DMS 273 (cell line): ENCODE measurements at regions not wholly inside any gene's neighbourhood (a gene's known extent, or its start where the extent isn't known, plus 50 kb on each side); places are given as distances from the start of the nearest gene placed in this dataset.
A peak's percentile ranks its signal among the peaks of the same experiment; 100 is the strongest.

Experiments
- DNase-seq: peaks from one replicate; lab custom pipeline; 2025; ENCODE audit not compliant: unreplicated experiment; lab: John Stamatoyannopoulos, UW

DNA sequence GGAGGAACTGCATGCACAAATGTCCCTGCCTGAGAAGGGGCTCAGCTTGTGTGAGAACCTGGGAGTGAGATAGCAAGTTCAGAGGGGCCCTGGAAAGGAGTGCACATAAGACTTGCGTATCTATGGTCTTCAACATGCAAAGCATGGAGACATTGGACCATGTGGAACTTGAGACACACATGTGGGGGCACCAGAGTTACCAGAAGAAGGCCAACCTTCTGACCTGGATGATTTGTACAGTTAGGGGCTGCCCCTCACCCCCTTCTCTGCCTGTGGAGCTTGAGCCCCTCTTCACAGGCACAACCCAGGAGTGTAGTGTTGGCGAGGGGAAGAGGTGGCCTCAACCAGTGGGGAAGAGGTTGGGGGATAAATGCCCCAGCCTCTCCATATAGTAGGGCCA, 165.0 kb upstream of the ARL4C start:
- DNase-seq = no peak

- DNase-seq = peak; percentile 81
Observed at GRCh38 chr2:234661175-234661574, 164.3 kb upstream of the ARL4C start.

- DNase-seq = no peak
Observed at GRCh38 chr2:234655706-234656105, 158.8 kb upstream of the ARL4C start.

- no peak for DNase-seq
Observed at GRCh38 chr2:234650911-234651310, 154.0 kb upstream of the ARL4C start.

GRCh38 chr2:234649951-234650350, 153.1 kb upstream of the ARL4C start:
- no peak for DNase-seq

DNA sequence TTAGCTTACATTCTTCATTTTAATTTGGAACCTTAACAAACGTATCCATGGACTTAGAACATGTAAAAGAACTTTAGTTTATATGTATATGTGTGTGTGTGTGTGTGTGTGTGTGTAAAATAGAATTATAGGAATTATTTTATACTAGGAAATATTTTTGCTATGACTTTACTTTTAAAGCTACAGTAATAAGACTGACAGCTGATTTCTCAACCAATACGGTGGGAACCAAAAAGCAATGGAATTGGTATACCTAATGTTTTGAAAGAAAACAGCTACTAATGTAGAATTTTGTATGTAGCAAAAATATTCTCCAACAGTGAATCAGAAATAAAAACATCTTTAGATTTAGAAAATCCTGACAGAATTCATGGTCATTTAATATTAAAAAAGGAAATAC, 146.5 kb upstream of the ARL4C start:
- DNase-seq = peak; percentile 24

GRCh38 chr2:234641086-234641485, 144.2 kb upstream of the ARL4C start:
- no peak for DNase-seq

- no peak for DNase-seq
Observed at GRCh38 chr2:234640657-234641056, 143.8 kb upstream of the ARL4C start.

GRCh38 chr2:234638966-234639365, 142.1 kb upstream of the ARL4C start:
- DNase-seq = no peak

GRCh38 chr2:234635284-234635683, 138.4 kb upstream of the ARL4C start:
- no peak for DNase-seq

DNA sequence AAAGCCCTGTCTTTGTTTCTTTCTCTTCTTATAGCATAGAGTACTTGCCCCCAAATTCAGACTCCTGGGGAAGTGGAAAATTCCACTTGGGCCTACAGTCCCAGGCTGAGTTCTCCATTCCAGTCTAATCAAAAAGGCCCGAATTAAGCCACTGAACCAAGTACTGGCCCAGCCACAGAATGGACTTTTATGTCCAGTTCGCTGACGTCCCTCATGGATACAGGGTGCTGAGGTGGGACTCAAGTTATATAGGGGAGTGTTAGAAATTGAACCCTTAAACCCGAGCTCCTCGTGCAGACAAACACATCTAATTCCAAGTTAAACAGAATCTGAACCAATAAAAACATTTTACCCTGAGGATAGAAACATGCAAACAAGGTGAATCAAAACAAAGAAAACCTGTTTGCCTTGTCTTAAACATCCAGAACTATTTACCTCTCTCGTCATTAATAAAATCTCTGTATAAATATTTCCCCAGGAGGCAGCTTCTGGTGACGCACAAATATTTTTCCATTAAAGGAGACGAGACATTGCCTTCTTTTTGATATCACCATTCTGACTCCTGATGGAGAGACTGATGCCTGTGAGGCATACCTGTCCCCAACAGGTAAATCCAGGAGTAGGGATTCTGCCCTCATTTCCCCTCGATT, 136.8 kb upstream of the ARL4C start:
- DNase-seq = no peak

DNA sequence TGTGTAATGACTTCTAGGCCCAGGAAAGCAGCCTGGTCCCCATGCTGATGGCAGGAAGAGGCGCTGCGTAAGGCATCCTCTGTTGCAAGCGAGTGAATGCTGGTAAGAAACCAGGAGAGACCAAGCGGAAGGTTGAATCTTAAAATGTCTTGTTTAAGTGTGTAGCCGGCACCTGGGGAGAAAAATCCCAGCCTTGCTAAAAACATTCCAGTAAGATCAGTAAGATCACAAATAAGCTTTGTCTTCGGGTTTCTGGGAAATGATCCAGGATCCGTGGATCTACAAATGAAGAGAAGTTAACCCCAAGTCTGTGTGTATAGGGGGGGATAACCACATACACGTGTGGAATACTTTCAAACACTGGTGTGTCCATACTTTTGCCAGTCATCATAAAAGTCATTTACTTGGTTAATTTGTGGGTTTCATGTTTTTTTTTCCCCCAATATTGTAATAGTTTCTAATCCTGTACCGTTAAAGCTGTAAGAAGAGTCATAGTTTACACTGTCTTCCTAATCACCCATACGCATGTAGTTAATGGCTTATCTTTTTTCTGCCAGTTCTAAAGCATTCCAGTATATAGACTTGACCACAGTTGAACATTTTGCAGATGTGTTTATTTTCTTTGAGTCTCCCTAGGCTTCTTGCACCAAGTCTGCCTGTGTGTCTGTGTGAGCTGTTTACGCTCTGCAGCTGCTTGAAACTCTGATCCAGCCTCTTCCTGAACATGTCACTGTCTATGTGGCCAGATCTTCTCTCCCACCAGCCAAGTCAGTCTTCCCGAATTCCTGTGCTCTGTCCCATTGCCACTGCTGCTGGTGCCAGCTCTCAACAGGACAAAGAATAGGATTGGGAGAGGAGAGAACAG, 135.9 kb upstream of the ARL4C start:
- no peak for DNase-seq

GRCh38 chr2:234631646-234632514, 135.0 kb upstream of the ARL4C start:
- no peak for DNase-seq

DNA sequence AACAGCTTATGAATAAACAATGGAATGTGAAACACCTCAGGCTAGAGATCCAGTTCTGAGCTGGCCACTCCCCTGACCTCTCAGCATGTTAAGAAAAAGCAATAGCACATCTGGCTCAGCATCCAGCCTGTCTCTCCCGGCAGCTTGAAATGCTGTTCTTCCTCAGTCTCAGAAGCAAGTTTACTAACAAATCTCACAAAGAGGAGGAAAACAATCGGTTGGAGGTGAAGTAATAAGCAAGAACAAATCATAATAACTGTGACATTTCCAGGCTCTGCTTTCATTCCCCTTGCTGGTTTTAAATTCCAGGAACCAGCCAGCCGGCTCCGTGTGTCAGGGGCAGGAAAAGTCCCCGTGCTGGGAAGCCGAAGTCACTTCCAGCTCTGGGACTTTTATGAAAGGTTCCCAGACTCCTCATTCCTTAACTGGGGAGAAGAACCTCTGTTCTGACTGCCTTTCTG, 133.9 kb upstream of the ARL4C start:
- DNase-seq = no peak

- no peak for DNase-seq
Observed at GRCh38 chr2:234629596-234629995, 132.7 kb upstream of the ARL4C start.

DNA sequence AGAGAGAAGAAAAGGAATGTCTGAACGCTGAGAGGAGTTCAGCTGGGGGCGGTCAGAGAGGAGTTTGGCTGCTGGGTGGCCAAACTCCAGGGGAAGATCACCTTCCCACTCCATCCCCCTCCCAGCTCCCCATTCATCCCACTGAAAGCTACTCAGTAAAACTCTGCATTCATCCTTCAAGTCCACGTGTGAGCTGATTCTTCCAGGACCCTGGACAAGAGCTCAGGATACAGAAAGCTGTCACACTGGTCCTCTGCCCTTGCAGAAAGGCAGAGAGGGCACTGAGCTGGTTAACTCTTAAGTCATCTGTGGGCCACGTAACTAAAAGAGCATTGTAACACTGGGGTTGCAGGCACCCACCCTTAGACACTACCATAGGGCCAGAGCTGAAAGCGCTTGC, 132.1 kb upstream of the ARL4C start:
- no peak for DNase-seq

- DNase-seq = no peak
Observed at GRCh38 chr2:234627308-234627707, 130.4 kb upstream of the ARL4C start.

DNA sequence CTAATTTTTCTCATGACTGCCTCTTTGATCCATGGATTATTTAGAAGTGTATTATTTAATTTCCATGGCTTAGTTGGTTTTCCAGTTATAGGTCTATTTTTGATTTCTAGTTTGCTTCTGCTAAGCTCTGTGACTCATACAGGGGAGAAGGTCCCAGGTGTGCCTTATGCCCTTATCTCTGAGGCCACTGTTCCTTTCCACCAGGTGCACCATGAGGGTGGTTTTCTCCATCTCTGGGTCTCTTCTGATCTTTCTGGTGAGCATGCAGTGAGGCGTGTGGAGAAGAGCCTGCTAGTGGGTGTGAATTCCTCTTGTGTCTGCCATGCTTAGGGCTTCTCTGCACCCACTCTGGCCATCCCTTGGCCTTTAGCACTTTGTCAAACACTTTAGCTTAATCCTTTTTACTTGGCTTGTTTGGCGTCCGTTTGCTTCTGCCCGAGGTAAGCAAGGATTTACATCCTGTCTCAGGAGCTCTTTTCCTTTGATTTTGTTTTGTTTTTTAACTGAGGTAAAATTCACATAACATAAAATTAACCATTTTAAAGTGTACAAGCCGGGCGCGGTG, 129.8 kb upstream of the ARL4C start:
- DNase-seq = no peak

DNA sequence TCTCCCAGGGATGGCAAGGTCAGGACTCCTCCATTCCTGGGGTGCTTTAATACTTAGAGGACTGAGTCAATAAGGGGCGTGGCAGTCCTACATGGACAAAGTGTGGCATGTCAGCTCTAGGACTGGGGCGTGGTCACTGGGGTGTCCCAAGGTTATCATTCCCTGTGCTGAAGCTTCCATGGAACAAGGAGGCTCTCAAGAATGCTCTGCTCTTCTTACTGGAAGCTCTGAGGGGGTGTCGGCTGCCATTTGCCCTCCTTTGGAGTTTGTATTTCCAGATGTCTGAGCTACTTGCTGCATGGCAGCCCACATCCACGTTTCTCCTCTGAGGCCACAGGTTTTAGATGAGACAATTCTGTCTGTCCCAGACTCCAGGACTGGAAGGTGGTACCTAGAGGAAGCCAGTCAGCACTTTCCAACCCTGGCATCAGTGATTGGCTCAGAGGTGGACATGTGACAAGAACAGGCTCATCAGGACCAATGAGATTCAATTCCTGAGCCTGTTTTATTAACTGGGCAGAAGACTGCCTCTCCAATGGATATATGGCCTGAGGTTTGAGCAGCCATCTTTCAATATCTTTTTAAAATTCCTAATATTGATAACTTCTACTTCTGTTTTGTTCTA, 128.9 kb upstream of the ARL4C start:
- DNase-seq = no peak

DNA sequence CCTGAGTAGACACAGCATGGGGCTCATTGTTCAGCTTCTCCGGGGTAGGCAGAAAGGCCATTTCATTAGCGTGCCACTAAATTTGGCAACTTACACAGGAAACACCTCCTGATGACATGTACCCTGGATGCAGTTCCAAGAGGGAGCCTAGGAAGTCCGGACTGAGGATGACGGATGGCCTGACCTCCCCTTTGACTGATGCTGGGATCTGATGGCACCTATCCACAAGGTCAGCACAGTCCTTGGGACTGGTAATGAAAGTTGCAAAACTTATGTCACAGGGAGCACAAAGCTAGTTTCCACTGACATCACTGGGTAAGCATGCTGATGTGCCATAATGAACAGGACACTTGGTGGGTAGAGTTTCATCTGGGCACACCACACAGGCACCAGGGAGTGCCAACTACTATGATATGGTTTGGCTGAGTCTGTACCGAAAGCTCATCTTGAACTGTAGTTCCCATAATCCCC, 126.7 kb upstream of the ARL4C start:
- DNase-seq = no peak

DNA sequence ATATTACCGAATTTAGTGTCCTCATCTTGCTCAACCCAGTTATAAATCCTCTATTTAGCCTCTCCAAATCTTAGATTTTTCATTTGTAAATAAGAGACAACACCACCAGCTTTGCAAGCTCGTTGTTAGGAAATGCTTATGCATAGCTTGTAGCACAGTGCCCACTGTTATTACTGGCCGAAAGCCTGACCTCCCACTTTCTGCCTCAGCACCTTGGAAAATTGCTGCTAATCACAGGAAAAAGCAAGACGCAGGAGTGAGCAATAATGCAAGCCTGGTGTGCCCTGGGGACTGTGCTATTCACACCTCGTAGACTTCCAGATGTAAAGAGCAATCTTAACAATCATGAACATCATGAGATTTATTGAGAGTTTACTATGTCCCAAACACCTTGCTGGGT, 124.2 kb upstream of the ARL4C start:
- DNase-seq = no peak
